WTC11 (cell line): ENCODE measurements at regions not wholly inside any gene's neighbourhood (a gene's known extent, or its start where the extent isn't known, plus 50 kb on each side); places are given as distances from the start of the nearest gene placed in this dataset.

Experiments used
- CREM ChIP-seq: sonication (generic); formaldehyde crosslinking; IDR thresholded peaks from 2 replicates; pipeline ENCODE4 v1.8.1; 2022; ENCODE audit warnings: mild to moderate bottlenecking, missing genetic modification reagents, moderate library complexity
- ESRRA ChIP-seq: sonication (generic); formaldehyde crosslinking; IDR thresholded peaks from 2 replicates; pipeline ENCODE4 v1.8.1; 2022; ENCODE audit warnings: mild to moderate bottlenecking, missing genetic modification reagents, borderline replicate concordance
- GTF2I ChIP-seq: fragments of 250-450 bp; sonication (Bioruptor Pico); conservative IDR thresholded peaks from 2 replicates; pipeline ENCODE4 v1.4.0; 2021; ENCODE audit warnings: mild to moderate bottlenecking
- HMGA2 ChIP-seq: fragments of 250-450 bp; sonication (Bioruptor Pico); IDR thresholded peaks from 2 replicates; pipeline ENCODE4 v1.4.0; 2021; ENCODE audit warnings: mild to moderate bottlenecking, moderate library complexity
- JUN ChIP-seq: sonication (generic); formaldehyde crosslinking; IDR thresholded peaks from 2 replicates; pipeline ENCODE4 v1.8.0; 2023; ENCODE audit warnings: mild to moderate bottlenecking, missing genetic modification reagents
- ZNF121 ChIP-seq: sonication (generic); formaldehyde crosslinking; IDR thresholded peaks from 2 replicates; pipeline ENCODE4 v1.8.0; 2023; ENCODE audit warnings: missing genetic modification reagents
- ZNF423 ChIP-seq: fragments of 250-450 bp; sonication (Bioruptor Pico); IDR thresholded peaks from 2 replicates; pipeline ENCODE4 v2.1.2; 2022; ENCODE audit warnings: mild to moderate bottlenecking, moderate library complexity
- TF ChIP-seq, protein P1 (sequence below): sonication (generic); formaldehyde crosslinking; IDR thresholded peaks from 2 replicates; pipeline ENCODE4 v1.8.1; 2023; ENCODE audit warnings: mild to moderate bottlenecking, missing genetic modification reagents, borderline replicate concordance
- TF ChIP-seq, protein P2 (sequence below): sonication (generic); formaldehyde crosslinking; IDR thresholded peaks from 2 replicates; pipeline ENCODE4 v1.8.0; 2022; ENCODE audit warnings: mild to moderate bottlenecking, missing genetic modification reagents
- TF ChIP-seq, protein P3 (sequence below): sonication (generic); formaldehyde crosslinking; conservative IDR thresholded peaks from 2 replicates; pipeline ENCODE4 v1.8.1; 2022; ENCODE audit warnings: mild to moderate bottlenecking, missing genetic modification reagents
- TF ChIP-seq, protein P4 (sequence below): fragments of 200-600 bp; IDR thresholded peaks from 2 replicates; pipeline ENCODE4 v1.8.0; 2022; ENCODE audit warnings: antibody characterized with exemption
- TF ChIP-seq, protein P5 (sequence below): sonication (generic); formaldehyde crosslinking; IDR thresholded peaks from 2 replicates; pipeline ENCODE4 v1.8.1; 2023; ENCODE audit warnings: mild to moderate bottlenecking, missing genetic modification reagents, moderate library complexity

DNA sequence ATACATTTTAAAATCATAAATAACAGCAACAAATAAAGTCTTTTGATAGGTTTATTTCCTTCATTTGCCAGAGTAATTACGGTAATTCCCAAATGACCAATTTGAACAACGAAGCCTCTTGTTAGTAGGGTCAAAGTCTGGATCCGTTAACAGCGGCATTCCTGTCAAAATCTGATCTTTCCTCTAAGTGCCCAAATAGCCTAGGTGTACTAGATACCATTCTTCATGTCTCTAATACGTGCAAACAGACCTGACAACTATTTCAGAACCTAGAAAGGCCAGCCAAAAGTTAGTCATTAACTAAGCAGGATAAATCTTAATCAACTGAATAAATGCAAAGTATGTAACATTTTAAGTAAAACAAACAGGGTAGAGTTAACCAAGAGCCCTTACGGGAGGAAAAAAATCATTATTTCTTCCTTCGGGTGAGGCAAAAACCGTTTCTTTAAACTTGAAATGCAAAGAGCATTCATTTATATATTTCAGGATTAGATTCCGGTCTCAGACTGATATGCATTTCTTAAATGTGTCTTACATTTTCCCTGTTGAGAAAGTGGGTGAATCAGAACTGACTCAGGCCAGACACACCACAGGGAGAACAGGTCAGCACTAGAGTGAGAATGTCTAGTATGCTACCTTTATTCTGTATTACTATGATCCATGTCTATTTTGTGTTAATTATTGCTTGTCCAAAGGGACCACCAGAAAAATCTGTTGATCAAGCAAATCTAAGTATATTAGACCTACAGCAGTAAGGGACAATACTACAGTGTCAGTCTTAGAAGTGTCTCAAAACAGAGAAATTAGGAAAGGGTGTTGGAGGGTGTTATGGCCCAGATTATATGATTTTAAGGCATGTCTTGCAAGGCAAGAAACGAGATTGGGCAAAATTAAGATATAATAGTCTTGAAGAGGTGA, 141.5 kb upstream of the NDUFV2 start:
- TF ChIP-seq HMGA2 (CRISPR knock-in tag) (no peak), JUN (CRISPR knock-in tag) (no peak), ESRRA (no peak), ZNF423 (CRISPR knock-in tag) (no peak), GTF2I (CRISPR knock-in tag) (no peak), CREM (CRISPR knock-in tag) (no peak), ZNF121 (no peak)
- TF ChIP-seq, protein P1, sequence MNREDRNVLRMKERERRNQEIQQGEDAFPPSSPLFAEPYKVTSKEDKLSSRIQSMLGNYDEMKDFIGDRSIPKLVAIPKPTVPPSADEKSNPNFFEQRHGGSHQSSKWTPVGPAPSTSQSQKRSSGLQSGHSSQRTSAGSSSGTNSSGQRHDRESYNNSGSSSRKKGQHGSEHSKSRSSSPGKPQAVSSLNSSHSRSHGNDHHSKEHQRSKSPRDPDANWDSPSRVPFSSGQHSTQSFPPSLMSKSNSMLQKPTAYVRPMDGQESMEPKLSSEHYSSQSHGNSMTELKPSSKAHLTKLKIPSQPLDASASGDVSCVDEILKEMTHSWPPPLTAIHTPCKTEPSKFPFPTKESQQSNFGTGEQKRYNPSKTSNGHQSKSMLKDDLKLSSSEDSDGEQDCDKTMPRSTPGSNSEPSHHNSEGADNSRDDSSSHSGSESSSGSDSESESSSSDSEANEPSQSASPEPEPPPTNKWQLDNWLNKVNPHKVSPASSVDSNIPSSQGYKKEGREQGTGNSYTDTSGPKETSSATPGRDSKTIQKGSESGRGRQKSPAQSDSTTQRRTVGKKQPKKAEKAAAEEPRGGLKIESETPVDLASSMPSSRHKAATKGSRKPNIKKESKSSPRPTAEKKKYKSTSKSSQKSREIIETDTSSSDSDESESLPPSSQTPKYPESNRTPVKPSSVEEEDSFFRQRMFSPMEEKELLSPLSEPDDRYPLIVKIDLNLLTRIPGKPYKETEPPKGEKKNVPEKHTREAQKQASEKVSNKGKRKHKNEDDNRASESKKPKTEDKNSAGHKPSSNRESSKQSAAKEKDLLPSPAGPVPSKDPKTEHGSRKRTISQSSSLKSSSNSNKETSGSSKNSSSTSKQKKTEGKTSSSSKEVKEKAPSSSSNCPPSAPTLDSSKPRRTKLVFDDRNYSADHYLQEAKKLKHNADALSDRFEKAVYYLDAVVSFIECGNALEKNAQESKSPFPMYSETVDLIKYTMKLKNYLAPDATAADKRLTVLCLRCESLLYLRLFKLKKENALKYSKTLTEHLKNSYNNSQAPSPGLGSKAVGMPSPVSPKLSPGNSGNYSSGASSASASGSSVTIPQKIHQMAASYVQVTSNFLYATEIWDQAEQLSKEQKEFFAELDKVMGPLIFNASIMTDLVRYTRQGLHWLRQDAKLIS (CRISPR knock-in tag), result no peak
- TF ChIP-seq, protein P2, sequence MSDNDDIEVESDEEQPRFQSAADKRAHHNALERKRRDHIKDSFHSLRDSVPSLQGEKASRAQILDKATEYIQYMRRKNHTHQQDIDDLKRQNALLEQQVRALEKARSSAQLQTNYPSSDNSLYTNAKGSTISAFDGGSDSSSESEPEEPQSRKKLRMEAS (CRISPR knock-in tag), result no peak
- TF ChIP-seq, protein P3, sequence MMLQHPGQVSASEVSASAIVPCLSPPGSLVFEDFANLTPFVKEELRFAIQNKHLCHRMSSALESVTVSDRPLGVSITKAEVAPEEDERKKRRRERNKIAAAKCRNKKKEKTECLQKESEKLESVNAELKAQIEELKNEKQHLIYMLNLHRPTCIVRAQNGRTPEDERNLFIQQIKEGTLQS (CRISPR knock-in tag), result no peak
- TF ChIP-seq, protein P4, sequence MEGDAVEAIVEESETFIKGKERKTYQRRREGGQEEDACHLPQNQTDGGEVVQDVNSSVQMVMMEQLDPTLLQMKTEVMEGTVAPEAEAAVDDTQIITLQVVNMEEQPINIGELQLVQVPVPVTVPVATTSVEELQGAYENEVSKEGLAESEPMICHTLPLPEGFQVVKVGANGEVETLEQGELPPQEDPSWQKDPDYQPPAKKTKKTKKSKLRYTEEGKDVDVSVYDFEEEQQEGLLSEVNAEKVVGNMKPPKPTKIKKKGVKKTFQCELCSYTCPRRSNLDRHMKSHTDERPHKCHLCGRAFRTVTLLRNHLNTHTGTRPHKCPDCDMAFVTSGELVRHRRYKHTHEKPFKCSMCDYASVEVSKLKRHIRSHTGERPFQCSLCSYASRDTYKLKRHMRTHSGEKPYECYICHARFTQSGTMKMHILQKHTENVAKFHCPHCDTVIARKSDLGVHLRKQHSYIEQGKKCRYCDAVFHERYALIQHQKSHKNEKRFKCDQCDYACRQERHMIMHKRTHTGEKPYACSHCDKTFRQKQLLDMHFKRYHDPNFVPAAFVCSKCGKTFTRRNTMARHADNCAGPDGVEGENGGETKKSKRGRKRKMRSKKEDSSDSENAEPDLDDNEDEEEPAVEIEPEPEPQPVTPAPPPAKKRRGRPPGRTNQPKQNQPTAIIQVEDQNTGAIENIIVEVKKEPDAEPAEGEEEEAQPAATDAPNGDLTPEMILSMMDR, result no peak
- TF ChIP-seq, protein P5, sequence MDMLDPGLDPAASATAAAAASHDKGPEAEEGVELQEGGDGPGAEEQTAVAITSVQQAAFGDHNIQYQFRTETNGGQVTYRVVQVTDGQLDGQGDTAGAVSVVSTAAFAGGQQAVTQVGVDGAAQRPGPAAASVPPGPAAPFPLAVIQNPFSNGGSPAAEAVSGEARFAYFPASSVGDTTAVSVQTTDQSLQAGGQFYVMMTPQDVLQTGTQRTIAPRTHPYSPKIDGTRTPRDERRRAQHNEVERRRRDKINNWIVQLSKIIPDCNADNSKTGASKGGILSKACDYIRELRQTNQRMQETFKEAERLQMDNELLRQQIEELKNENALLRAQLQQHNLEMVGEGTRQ, result no peak
